Lower leg skin (tissue), 4 donors: ENCODE measurements at regions not wholly inside any gene's neighbourhood (a gene's known extent, or its start where the extent isn't known, plus 50 kb on each side); places are given as distances from the start of the nearest gene placed in this dataset.
"Not testable (repeated sequence)": the region's sequence is repeated elsewhere in the genome, so short reads cannot be mapped to it uniquely, and the experiment has no call there.

ENCODE experiments used
- DNase-seq, 2 donors: peaks; one replicate each; pipeline ENCODE4 v3.0.0-alpha.2; 2019; ENCODE audit warnings: low spot score in 2 of 2
- H3K4me3 ChIP-seq: fragments of 200-600 bp; sonication (generic); 2 replicates; pipeline ENCODE4 v1.5.1; 2017; ENCODE audit warnings: mild to moderate bottlenecking, low read depth; ENCODE audit not compliant: poor library complexity, severe bottlenecking
- CTCF ChIP-seq, 3 donors: fragments of 450-650 bp; IDR thresholded peaks; one replicate each; pipeline ENCODE4 v1.5.1; 2016; ENCODE audit warnings: antibody characterized with exemption in 3 of 3, mild to moderate bottlenecking in 3 of 3, moderate library complexity in 2 of 3
- POLR2A ChIP-seq, 2 donors: fragments of 450-650 bp; IDR thresholded peaks; one replicate each; pipeline ENCODE4 v1.6.1; 2016 to 2017; ENCODE audit warnings: antibody characterized with exemption in 2 of 2, mild to moderate bottlenecking in 1 of 2, moderate library complexity in 1 of 2
- WGBS, 2 donors: methylation state at CpG; one replicate each; pipeline ENCODE4 v1.1.5; 2018; 5-methylcytosine and 5-hydroxymethylcytosine counted together
- intact Hi-C: fragments of 100-400 bp; cut with DNase I; formaldehyde crosslinking; loops from one replicate; pipeline ENCODE4 v1.15.0; 2023; ENCODE audit warnings: low total_unique reads

GRCh38 chr3:26205475-26205874, 415.6 kb downstream of the OXSM start:
- no peak overlapping the region for H3K4me3 ChIP-seq
- 88 to 97% methylated on average over 1 of the region's 1 CpG for WGBS, 2 donors
- intact Hi-C loops: no loop called here
- no peak for DNase-seq
- TF ChIP-seq CTCF (IDR thresholded peaks at IDR 0.05) (no peak), POLR2A (IDR thresholded peaks at IDR 0.05) (no peak)

GRCh38 chr3:26208201-26208600, 414.4 kb upstream of the LRRC3B start:
- WGBS, 2 donors: 61 to 81% methylated on average over 4 of the region's 4 CpGs
- TF ChIP-seq CTCF (IDR thresholded peaks at IDR 0.05) (no peak), POLR2A (IDR thresholded peaks at IDR 0.05) (no peak)
- intact Hi-C loops: no loop called here
- DNase-seq: no peak
- no peak overlapping the region for H3K4me3 ChIP-seq

- no peak for DNase-seq
- intact Hi-C loops: no loop called here
- WGBS, 2 donors: 50 to 68% methylated on average over 2 of the region's 2 CpGs
- TF ChIP-seq POLR2A (IDR thresholded peaks at IDR 0.05): no peak
- TF ChIP-seq CTCF (IDR thresholded peaks at IDR 0.05): no peak
- H3K4me3 ChIP-seq: no peak overlapping the region
Measured at GRCh38 chr3:26229801-26230200, 392.8 kb upstream of the LRRC3B start.

GRCh38 chr3:26233374-26233773, 389.2 kb upstream of the LRRC3B start:
- 85 to 89% methylated on average over 4 of the region's 4 CpGs for WGBS, 2 donors
- intact Hi-C loops: no loop called here
- no peak for TF ChIP-seq POLR2A (IDR thresholded peaks at IDR 0.05)
- no peak for TF ChIP-seq CTCF (IDR thresholded peaks at IDR 0.05)

GRCh38 chr3:26236531-26236930, 386.0 kb upstream of the LRRC3B start:
- 47 to 51% methylated on average over 2 of the region's 2 CpGs for WGBS, 2 donors
- DNase-seq: no peak
- H3K4me3 ChIP-seq: no peak overlapping the region
- intact Hi-C loops: no loop called here
- TF ChIP-seq CTCF (IDR thresholded peaks at IDR 0.05) (no peak), POLR2A (IDR thresholded peaks at IDR 0.05) (no peak)

More at GRCh38 chr3:26233374-26233773, 389.2 kb upstream of the LRRC3B start:
- no peak for DNase-seq
- H3K4me3 ChIP-seq: no peak overlapping the region

GRCh38 chr3:26237036-26237682, 385.4 kb upstream of the LRRC3B start:
- WGBS, 2 donors: 42 to 48% methylated on average over 4 of the region's 4 CpGs
- no peak for TF ChIP-seq POLR2A (IDR thresholded peaks at IDR 0.05)
- no peak for TF ChIP-seq CTCF (IDR thresholded peaks at IDR 0.05)
- intact Hi-C loops: no loop called here
- DNase-seq: no peak
- no peak overlapping the region for H3K4me3 ChIP-seq

GRCh38 chr3:26244586-26244985, 378.0 kb upstream of the LRRC3B start:
- intact Hi-C loops, H3K4me3 ChIP-seq, DNase-seq: not testable (repeated sequence)
- WGBS, 2 donors: 89 to 98% methylated on average over 14 of the region's 14 CpGs
